HG03175 (cell line): ENCODE measurements at regions not wholly inside any gene's neighbourhood (a gene's known extent, or its start where the extent isn't known, plus 50 kb on each side); places are given as distances from the start of the nearest gene placed in this dataset.
A peak's percentile ranks its signal among the peaks of the same experiment; 100 is the strongest.
"Not testable (repeated sequence)": the region's sequence is repeated elsewhere in the genome, so short reads cannot be mapped to it uniquely, and the experiment has no call there.

Experiments
- ATAC-seq: cut with Tn5 transposase; IDR thresholded peaks from one replicate; pipeline ENCODE4 v1.9.1; 2021; ENCODE audit warnings: mild to moderate bottlenecking, moderate library complexity; ENCODE audit not compliant: unreplicated experiment

GRCh38 chrX:40258909-40259308, 161.2 kb upstream of the BCOR start:
- ATAC-seq = no peak

GRCh38 chrX:40253771-40254170, 156.0 kb upstream of the BCOR start:
- ATAC-seq = no peak

- ATAC-seq = no peak
These were observed 151.8 kb upstream of the BCOR start for GRCh38 chrX:40249582-40249981.

- no peak for ATAC-seq
These were observed 151.1 kb upstream of the BCOR start for GRCh38 chrX:40248822-40249221.

- no peak for ATAC-seq
These were observed 150.3 kb upstream of the BCOR start for GRCh38 chrX:40247848-40248622.

GRCh38 chrX:40247382-40247781, 149.6 kb upstream of the BCOR start:
- no peak for ATAC-seq

- ATAC-seq = no peak
These were observed 147.8 kb upstream of the BCOR start for GRCh38 chrX:40245488-40246071.

- no peak for ATAC-seq
These were observed 147.2 kb upstream of the BCOR start for GRCh38 chrX:40244980-40245379.

- ATAC-seq = no peak
These were observed 146.2 kb upstream of the BCOR start for GRCh38 chrX:40243755-40244515.

GRCh38 chrX:40240844-40241243, 143.1 kb upstream of the BCOR start:
- ATAC-seq = no peak

- no peak for ATAC-seq
These were observed 140.0 kb upstream of the BCOR start for GRCh38 chrX:40237731-40238178.

GRCh38 chrX:40230646-40231045, 132.9 kb upstream of the BCOR start:
- ATAC-seq = no peak

- ATAC-seq = no peak
These were observed 129.4 kb upstream of the BCOR start for GRCh38 chrX:40227125-40227524.

- no peak for ATAC-seq
These were observed 126.9 kb upstream of the BCOR start for GRCh38 chrX:40224658-40225057.

- ATAC-seq = not testable (repeated sequence)
These were observed 124.9 kb upstream of the BCOR start for GRCh38 chrX:40222612-40223011.

GRCh38 chrX:40213092-40213491, 115.3 kb upstream of the BCOR start:
- ATAC-seq = no peak

- no peak for ATAC-seq
These were observed 112.3 kb upstream of the BCOR start for GRCh38 chrX:40209951-40210617.

GRCh38 chrX:40207626-40208025, 109.9 kb upstream of the BCOR start:
- ATAC-seq = no peak

- no peak for ATAC-seq
These were observed 107.7 kb upstream of the BCOR start for GRCh38 chrX:40205471-40205870.

GRCh38 chrX:40202456-40202855, 104.7 kb upstream of the BCOR start:
- ATAC-seq = no peak

GRCh38 chrX:40201329-40201885, 103.6 kb upstream of the BCOR start:
- peak; percentile 89 for ATAC-seq
